Epithelial cell of prostate (primary cell): ENCODE measurements at regions not wholly inside any gene's neighbourhood (a gene's known extent, or its start where the extent isn't known, plus 50 kb on each side); places are given as distances from the start of the nearest gene placed in this dataset.
"Not testable (repeated sequence)": the region's sequence is repeated elsewhere in the genome, so short reads cannot be mapped to it uniquely, and the experiment has no call there.

ENCODE experiments used
- DNase-seq: peaks from one replicate; pipeline ENCODE4 v3.0.0-alpha.2; 2011; ENCODE audit warnings: low read depth, low spot score
- H3K27ac ChIP-seq: fragments of 450-650 bp; 2 replicates; pipeline ENCODE4 v1.5.1; 2017; ENCODE audit warnings: mild to moderate bottlenecking

DNA sequence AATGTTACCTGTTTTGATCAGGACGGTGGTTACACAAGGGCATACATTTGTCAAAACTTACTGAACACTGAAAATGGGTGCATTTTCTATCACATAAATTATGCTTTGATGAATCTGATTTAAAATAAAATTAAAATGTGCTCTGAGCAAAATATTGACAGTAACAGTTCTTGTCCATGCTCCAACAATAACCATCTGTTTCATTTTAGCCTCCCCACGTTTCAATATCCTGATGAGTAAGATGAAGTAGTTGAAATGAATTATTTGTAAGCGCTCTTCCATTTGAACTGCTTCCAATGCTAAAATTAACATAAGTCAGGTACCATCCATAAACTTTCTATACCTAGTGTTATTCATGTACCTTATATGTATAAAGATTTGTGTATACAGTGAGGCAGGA, 365.4 kb downstream of the LTN1 start:
- no peak overlapping the region for H3K27ac ChIP-seq
- DNase-seq: no peak

DNA sequence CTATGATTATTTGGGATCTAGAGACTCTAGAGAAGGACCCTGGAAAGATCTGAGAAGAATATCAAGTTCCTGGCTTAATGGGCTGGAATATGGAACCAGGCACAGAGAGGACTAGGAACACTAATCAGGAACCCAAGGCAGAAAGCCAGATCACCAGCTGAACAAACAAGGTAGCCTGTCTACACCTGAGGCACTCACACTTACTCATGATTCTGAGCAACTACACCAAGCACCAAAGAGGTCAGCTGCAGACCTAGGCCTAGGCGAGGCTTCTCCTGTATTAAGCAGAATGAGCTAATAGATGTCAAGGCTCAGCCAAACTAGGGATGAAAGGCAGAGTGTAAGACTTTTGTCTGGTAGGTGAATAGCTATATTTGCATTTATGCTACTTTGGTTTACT, 368.1 kb downstream of the LTN1 start:
- H3K27ac ChIP-seq: peak overlapping the region; percentile 51

DNA sequence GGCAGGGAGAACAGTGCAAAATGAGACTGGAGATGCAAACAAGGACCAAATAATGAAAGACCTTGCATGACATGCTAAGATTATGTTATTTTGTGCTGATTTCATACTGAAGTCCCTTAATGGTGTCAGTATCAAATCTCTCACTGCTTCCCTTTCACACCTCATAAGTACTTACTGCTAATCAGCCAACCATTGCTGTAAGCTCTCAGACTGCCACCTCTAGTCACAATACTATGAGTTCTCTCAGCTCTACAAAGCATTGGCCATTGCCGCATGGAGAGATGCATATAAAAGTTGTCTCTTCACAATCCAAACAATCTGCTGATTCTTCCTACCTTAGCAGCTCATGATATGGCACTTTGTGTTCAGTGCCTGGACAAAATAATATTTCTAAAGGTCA, 375.4 kb downstream of the LTN1 start:
- H3K27ac ChIP-seq: no peak overlapping the region
- DNase-seq: no peak

More for the DNA sequence above, 368.1 kb downstream of the LTN1 start:
- DNase-seq: peak; percentile 59

DNA sequence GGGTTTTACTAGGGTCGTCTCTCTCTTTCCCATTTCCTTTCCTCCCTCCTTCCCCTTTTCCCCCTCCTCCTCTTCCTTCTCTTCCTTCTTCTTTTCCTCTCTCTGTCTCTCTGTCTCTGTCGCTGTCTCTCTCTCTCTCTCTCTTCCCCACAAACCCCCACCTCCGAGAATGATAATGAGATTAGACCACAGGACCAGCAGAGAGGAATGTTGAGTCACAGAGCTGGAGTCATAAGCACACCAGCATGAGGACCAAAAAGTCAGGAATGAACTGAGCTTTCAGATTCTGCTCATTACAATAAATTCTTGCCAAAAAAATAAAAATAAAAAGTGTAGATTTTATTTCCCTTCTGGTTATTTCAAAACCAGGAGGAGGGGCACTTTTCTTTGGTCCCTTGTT, 377.4 kb downstream of the LTN1 start:
- no peak overlapping the region for H3K27ac ChIP-seq
- no peak for DNase-seq

DNA sequence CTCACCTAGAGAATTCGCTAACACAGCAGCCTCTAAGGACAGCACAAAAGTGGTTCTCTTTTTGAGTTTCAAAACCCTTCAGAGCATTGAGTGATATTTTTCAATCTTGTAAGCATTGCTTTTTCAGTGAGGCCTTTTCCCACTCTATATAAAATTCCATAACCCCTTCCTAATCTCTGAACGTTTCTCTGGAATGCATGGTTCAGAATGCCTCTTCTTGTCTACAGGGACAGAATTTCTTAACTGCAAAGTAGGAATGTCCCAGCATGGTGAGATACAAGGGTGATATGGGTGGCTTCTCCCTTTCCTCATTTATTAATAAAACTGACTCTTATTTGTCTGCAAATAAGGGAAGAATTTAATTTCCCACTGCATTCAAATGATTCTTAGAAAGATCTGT, 377.9 kb downstream of the LTN1 start:
- H3K27ac ChIP-seq: no peak overlapping the region
- DNase-seq: no peak

DNA sequence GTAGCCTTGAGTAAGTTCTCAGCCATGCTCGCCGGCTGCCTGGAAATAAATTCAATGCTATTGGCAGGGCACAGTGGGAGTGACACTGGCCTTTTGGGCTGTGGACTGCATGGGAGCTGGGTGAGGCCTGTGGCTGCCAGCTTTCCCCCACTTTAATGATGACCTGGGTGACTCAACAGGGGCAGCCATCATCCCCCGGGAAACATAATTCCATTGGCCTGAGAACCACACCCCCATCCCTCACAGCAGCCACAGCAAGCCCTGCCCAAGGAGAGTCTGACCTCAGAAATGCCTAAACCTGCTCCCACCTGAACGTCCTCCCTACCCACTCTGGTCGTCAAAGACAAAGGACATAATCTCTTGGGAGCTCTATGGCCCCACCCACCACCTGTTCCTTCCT, 384.0 kb downstream of the LTN1 start:
- DNase-seq: no peak
- no peak overlapping the region for H3K27ac ChIP-seq

DNA sequence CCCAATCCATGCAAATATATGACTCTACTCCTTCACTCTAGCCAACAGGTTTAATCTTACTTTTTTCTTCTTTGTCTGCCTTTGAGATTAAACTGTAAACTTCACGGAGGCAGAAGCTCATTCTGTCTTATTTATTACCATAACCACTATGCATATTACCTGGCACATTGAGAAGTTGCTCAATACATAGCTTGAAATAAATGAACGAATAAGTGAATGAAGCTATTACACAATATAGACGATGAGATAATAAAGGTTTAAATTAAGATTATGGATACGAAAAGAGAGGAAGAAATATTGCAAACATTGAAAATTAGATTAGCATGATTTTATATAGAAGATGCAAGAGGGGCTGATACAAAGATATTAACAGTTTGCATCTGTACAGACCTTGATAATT, 385.1 kb downstream of the LTN1 start:
- H3K27ac ChIP-seq: no peak overlapping the region
- no peak for DNase-seq

DNA sequence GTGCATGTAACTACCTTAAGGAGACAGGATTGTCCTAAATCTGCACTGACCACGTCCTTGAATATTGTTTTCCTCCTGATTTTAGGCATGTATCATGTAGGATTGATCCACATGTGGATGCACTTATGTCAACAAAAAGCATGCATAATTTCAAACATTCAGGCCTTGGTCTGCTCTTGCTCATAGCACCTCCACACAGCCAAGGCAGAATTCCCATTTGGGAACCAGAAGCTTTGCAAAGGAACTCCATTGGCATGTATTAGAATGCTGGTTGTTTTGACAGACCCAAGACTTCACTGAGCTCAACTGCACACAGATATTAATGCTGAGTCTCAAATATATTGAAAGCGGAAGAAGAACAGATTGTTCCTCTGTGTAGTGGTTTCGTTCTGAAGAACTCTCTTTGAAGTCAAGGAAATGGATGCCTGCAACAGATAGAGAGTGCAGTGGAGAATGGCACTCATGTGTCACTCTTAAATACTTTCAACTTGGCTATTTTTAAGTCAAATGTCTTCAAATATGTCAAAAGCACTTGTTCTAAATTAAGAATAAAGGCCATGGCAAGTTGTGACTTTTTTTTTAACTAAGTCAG, 387.6 kb downstream of the LTN1 start:
- DNase-seq: no peak
- H3K27ac ChIP-seq: no peak overlapping the region

DNA sequence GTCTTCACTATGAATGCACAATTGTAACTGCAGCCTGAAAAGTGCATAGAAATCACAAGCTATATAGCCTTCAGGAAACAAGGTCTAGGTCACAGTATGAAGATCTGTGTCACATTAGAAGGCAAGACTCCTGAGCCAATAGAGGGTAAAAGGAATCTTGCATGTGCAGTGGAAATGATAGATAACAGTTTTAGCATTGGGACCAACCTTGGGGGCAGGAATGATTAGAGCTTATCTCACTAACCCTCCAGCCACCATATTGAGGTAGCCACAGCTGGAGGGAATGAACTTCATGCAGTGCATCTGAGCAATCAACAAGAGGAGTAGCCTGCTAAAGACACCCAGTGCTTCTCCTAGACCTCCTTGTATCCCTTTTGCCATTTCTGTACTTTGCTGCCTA, 390.1 kb downstream of the LTN1 start:
- no peak for DNase-seq

DNA sequence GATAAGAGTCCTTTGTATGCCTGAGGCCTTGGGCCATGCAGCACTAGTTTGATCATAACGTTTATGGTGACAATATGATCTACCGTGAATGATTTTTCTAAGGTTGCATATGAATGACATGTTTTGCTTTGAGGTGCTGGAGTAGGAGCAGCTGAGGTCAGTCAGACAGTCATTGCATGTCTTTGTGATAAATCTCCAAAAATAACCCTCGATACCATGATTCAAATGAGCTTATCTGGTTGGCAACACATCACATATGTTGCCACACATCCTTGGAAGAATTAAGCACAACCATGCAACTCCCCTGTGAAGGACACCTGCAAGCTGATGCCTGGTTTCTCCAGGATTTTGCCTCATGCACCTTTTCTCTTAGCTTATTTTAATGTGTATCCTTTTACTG, 394.5 kb downstream of the LTN1 start:
- no peak for DNase-seq
- H3K27ac ChIP-seq: no peak overlapping the region

More for the DNA sequence above, 390.1 kb downstream of the LTN1 start:
- H3K27ac ChIP-seq: no peak overlapping the region

DNA sequence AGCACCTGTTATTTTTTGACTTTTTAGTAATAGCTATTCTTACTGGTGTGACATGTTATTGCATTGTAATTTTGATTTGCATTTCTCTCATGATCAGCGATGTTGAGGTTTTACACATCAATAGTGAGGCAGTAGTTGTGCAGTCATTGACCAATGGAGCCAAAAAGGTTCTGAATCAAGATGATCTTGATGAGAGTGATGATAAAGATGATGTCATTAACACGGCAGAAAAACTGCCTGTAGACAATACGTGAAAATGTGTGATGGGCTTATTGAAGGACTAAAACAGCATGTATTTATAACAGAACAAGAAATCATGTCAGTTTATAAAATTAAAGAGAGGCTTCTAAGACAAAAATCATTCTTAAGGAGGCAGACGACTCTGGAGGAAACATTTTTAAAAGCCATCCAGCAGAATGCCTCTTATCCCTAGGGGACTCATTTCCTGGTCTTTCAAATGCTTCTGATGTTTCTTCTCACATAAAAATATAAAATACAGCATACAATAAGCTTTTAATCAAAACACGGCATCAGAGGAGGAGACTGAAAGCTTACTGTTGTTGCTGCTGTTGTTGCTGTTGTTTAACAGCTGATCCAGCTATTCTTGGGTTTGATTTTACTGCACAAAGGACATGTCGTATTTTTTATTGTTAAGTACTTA, 400.3 kb downstream of the LTN1 start:
- no peak overlapping the region for H3K27ac ChIP-seq
- DNase-seq: no peak

DNA sequence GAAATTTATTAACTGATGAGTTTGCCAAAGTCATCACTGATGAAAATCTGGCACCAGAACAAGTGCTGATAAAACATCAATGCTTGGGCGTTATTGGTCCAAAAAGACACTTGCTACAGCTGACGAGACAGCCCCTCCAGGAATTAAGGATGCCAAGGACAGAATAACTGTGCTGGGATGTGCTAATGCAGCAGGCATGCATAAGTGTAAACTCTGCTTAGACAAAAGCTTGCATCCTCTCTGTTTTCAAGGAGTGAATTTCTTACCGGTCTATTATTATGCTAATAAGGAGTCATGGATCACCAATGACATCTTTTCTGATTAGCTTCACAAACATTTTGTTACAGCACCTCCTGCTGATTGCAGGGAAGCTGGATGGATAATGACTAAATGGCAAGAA, 402.0 kb downstream of the LTN1 start:
- no peak overlapping the region for H3K27ac ChIP-seq
- no peak for DNase-seq

DNA sequence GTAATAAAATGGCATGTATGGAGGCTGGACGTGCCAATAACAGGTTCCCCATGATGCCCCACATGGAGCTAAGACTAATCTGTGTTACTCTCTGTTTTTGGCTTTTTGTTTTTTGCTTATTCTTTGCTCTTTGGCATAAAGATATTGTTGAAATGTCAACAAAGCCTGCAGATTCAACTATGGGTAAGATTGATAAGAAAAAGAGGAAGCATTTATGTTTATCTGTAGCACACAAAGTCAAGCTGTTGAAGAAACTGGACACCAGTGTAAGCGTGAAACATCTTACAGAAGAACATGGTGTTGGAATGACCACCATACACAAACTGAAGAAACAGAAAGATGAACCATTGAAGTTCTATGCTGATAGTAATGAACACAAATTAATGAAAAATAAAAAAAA, 402.7 kb downstream of the LTN1 start:
- DNase-seq: no peak
- no peak overlapping the region for H3K27ac ChIP-seq

DNA sequence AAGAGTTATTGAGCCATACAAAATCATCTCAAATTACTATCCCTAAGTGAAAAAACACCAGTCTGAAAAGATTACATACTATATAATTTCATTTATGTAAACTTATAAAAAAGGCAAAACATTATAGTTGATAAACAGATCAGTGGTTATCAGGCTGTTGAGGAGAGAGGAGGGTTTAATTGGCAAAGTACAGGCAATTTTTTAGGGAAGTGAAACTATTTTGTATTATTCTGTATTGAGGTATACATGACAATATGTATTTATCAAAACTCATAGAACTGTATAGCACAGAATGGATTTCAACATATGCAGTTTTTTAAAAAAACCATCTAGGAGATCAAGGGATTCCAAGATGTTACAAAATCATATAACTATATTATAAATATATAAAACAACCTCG, 403.7 kb downstream of the LTN1 start:
- DNase-seq: no peak
- no peak overlapping the region for H3K27ac ChIP-seq

DNA sequence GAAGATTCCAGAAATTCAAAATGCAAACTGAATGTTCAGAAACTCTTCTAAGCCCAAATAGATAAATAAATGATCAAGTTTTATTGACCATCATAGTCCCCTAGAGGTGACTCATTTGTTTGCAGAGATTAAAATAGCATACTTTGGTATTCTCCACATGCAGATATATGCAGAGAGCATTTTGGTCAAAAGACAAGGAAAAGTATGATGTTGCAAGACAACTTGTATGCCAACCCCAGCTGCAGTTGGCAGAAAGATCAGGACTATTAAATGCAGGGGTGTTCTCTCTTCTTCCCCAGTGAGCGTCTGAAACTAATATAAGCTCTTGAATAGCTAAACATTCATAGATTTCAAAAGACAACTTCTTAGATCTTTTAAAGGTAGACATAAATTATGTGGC, 404.9 kb downstream of the LTN1 start:
- DNase-seq: no peak
- H3K27ac ChIP-seq: no peak overlapping the region

DNA sequence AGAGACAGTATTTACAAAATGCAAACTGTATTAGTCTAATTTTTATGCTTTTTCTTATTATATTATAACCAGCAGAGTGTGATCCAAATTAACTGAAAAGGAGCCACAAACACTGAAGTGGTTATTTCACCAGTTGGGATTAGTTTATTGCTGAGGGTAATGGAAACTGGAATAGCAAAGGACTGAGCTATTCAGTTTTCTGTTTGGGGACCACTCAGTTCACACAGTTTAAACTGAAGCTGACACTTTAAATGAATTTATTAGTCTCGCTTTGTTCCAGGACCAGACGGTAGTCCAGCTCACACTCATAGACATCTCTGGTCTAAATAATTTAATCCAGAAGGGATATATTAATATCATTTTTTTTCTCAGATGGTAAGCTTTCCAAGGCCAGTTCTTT, 410.7 kb downstream of the LTN1 start:
- H3K27ac ChIP-seq: no peak overlapping the region
- DNase-seq: no peak

DNA sequence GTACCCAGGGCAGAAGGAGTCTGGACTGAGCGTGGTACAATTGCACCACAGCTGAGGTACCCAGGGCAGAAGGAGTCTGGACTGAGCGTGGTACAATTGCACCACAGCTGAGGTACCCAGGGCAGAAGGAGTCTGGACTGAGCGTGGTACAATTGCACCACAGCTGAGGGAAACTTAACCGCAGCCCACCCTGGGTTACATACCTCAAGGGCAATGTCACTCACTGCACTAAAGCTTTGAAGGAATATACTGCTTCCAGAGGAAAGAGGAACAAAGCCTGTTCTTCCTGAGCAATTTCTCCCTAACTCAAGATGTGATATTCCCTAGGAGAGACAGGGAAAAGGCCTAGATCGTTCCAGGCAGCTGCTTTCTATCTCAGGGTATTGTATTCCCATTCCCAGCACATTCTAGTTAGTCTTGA, 411.4 kb downstream of the LTN1 start:
- not testable (repeated sequence) for H3K27ac ChIP-seq, DNase-seq

DNA sequence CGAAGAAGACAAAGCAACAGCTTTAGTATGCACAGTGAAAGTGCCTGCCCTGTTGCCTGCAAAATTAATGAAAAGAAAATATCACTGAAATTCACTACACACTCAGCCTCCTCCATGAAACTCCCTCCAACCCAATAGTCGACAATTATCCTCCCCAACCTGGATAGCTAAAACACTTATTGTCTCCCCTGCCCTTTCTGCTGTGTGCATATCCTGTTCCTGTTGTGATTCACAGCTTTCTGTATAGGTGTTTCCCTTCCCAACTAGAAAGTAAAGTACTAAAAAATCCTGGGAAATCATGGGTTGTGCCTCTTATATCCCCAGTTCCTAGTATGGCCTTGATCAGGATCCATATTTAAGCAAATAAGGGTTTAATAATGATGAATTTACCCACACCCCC, 412.1 kb downstream of the LTN1 start:
- DNase-seq: no peak
- no peak overlapping the region for H3K27ac ChIP-seq

DNA sequence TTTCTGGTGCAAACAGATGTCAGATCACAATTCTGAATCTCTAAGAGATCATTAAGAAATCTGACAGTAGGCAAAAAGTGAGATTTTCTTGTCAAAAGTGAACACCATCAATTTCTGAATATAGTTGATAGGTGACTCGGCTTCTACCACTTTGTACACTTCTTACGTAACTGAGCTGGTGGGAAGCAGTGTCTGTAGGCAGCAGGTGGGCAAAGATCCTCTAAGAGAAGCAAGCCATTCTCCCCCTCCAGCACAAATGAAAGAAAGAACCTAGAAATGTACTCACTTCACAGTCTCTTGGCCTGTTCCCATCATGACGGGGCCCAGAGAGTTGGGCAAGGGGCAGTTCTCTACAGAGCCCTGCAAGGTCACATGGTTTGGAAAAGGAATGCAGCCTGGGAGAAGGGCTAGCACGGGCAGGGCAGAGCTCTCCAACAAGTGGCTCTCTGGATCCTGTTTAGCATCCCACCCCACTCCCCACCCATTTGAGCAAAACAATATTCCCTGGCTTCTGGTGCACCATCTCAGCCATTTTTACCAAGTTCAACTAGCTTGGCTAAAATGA, 412.6 kb downstream of the LTN1 start:
- H3K27ac ChIP-seq: no peak overlapping the region
- no peak for DNase-seq

DNA sequence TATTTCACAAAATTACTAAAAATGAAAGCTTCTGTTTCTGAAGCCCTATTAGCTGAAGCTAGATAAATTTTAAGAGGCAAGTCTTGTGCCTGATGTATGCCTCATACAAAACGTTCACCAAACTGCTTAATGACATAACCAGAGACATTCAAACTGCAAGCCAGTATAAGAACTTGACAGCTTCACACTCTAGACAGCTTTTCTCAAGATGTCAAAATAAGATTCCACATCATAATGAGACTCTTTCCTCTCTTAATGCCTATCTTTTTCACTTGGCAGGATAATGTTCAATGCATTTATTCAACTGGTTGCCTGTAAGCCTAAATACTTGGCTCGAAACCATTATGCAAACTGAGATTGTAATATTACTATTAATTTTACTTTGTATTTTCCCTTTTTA, 424.0 kb downstream of the LTN1 start:
- H3K27ac ChIP-seq: no peak overlapping the region
- DNase-seq: no peak

DNA sequence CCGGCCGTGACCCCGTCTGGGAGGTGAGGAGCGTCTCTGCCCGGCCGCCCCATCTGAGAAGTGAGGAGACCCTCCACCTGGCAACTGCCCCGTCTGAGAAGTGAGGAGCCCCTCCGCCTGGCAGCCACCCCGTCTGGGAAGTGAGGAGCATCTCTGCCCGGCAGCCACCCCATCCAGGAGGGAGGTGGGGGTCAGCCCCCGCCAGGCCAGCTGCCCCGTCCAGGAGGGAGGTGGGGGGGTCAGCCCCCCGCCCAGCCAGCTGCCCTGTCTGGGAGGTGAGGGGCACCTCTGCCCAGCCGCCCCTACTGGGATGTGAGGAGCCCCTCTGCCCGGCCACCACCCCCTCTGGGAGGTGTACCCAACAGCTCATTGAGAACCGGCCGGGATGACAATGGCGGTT, 428.7 kb downstream of the LTN1 start:
- not testable (repeated sequence) for DNase-seq, H3K27ac ChIP-seq

DNA sequence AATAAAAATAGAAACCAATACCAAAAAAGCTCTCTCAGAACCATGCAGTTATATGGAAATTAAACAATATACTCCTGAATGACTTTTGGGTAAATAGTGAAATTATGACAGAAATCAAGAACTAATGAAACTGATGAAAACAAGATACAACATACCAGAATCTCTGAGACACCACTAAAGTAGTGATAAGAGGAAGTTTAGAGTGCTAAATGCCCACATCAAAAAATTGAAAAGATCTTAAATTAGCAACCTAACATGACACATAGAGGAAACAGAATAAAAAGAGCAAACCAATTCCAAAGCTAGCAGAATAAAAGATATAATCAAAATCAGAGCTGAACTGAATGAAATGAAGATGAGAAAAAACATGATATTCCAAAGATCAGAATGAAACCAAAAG, 430.9 kb downstream of the LTN1 start:
- no peak for DNase-seq

More for the DNA sequence above, 430.9 kb downstream of the LTN1 start:
- no peak overlapping the region for H3K27ac ChIP-seq
